ENCODE measurements at regions not wholly inside any gene's neighbourhood (a gene's known extent, or its start where the extent isn't known, plus 50 kb on each side); places are given as distances from the start of the nearest gene placed in this dataset.

DNA sequence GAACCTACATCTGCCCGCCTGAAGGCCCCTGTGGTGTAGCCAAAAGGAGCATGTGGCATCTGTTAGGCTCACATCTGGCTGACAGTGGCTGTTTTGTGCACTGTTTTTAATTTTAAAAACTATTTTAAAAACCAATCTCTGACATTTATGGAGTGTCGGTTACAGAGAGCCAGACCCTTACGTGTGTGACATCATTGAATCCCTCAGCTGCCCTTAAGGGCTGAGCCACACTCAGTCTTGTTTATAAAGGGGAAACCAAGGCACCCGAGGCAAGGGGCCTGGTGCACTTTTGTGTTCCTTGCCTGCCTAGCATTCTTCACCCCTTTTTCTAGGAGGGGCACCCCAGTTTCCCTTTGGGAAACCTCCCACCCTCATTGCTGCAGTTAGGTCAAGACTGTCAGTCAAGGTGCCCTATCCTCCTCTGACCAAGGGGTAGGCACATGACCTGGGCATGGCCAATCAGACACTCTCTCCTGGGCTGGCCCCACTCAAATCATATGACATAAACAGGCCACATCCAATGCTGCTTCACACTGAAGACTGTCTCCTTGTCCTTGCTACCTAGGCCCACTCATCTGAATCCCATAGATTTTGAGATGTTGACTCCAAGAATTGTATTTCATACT, 105.3 kb downstream of the LSM3 start:
- Histone ChIP-seq H3K9me3 (no peaks in the 10 kb centered on the region), H3K36me3 (no peaks in the 10 kb centered on the region), H3K27me3 (no peaks in the 10 kb centered on the region), H3K4me3 (ENCODE audit: low read depth in 1 of 2, low read length in 1 of 2) (no peak overlapping the region), H3K4me1 (ENCODE audit: control insufficient read depth in 1 of 2, insufficient read depth in 1 of 2, low read depth in 1 of 2, low read length in 1 of 2) (no peaks in the 10 kb centered on the region), H3K27ac (no peak overlapping the region)
- TF ChIP-seq, protein P1, sequence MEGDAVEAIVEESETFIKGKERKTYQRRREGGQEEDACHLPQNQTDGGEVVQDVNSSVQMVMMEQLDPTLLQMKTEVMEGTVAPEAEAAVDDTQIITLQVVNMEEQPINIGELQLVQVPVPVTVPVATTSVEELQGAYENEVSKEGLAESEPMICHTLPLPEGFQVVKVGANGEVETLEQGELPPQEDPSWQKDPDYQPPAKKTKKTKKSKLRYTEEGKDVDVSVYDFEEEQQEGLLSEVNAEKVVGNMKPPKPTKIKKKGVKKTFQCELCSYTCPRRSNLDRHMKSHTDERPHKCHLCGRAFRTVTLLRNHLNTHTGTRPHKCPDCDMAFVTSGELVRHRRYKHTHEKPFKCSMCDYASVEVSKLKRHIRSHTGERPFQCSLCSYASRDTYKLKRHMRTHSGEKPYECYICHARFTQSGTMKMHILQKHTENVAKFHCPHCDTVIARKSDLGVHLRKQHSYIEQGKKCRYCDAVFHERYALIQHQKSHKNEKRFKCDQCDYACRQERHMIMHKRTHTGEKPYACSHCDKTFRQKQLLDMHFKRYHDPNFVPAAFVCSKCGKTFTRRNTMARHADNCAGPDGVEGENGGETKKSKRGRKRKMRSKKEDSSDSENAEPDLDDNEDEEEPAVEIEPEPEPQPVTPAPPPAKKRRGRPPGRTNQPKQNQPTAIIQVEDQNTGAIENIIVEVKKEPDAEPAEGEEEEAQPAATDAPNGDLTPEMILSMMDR (IDR thresholded peaks at IDR 0.05): no peak

DNA sequence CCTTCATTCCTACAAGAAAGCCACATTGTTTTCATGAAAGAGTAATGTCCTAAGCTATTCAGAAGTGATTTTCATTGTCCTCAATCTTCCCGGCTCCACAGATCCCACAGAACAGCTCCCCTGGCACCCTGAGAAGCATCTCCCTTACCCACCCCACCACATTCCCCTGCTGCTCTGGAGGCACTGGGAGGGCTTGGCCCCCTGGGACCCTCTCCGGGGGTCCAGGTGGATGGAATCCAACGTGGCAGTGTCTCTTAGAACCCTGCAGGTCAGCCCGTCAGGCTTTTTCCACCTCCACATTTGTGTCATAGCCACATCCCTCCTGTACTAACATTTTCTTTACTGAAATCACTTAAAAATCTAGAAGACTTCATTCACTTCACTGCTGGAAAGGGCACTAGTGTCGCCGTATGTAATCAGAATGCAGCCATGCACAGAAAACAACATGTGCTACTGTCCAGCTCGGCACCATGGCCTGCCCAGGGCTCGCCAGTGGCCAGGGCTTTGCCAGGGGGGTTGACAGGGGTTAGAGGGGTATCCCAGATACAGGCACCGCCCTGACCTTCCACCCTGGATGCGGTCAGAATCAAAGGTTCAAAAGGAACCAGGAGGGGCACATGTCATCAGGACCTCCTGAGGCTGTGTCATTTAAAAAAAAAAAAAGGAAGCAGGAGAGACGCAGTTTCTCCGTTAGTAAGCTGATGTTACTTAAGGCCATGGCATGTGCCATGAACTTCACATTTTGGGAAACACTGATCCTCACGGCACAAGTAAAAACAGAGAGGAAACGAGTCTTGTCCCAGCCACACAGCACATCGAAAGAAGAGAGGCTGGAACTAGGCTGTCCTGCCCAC, 106.3 kb downstream of the LSM3 start:
- Histone ChIP-seq H3K27me3 (no peaks in the 10 kb centered on the region), H3K4me3 (ENCODE audit: low read depth in 1 of 2, low read length in 1 of 2) (no peak overlapping the region), H3K9me3 (no peaks in the 10 kb centered on the region), H3K27ac (no peak overlapping the region), H3K4me1 (ENCODE audit: control insufficient read depth in 1 of 2, insufficient read depth in 1 of 2, low read depth in 1 of 2, low read length in 1 of 2) (no peaks in the 10 kb centered on the region), H3K36me3 (no peaks in the 10 kb centered on the region)
- TF ChIP-seq, protein P1 (IDR thresholded peaks at IDR 0.05): no peak

DNA sequence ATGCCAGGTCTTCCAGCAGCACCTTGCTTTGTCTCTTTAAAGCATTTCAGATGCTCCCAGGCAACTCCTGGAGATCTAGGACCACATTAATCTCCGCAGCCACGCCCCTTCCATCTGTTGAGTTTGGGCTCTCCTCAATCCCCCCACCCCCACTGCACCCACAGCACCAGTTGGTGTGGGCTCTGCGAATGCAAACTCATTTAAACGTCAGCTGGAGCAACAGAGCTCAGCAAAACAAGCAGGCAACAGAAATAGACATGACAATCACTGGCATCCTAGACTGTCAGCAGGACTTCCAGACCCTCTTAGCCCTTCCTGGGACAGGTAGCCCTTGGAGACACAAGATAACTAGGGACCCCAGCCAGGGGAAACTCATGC, 106.9 kb downstream of the LSM3 start:
- H3K4me1 ChIP-seq (ENCODE audit: control insufficient read depth in 1 of 2, insufficient read depth in 1 of 2, low read depth in 1 of 2, low read length in 1 of 2): no peaks in the 10 kb centered on the region
- TF ChIP-seq, protein P1 (IDR thresholded peaks at IDR 0.05): no peak
- no peak overlapping the region for H3K27ac ChIP-seq
- no peaks in the 10 kb centered on the region for H3K9me3 ChIP-seq
- H3K4me3 ChIP-seq (ENCODE audit: low read depth in 1 of 2, low read length in 1 of 2): no peak overlapping the region
- H3K36me3 ChIP-seq: no peaks in the 10 kb centered on the region
- no peaks in the 10 kb centered on the region for H3K27me3 ChIP-seq

DNA sequence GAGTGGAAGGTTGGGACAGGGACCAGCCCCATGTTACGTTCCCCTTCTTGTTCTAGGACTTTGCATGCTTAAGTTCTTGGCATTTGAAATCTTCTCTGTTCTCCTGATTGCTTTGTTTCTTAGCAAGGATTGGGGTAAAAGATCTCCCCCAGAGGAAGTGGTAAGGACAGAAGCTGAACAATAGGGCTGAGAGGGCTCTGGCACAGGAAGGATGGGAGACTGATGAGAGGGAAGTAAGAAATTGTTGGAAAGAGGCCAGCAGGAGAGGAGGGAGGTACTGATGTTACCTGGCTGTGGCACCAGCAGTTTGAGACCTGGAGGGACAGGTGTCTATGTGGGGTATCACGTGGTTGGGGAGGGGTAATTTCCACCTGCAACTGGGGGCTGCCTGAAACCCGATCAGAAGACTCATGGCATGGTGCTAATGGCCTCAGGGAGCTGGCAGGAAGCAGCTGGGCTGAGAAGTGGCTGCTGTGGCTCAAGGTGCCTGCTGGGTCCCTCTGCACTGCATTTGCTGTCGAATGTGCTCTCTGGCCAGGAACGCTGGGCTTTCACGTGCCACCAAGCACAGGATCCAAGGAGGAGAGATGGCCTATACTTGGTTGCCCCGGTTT, 108.4 kb downstream of the LSM3 start:
- Histone ChIP-seq H3K27ac (no peak overlapping the region), H3K27me3 (no peaks in the 10 kb centered on the region), H3K36me3 (no peaks in the 10 kb centered on the region), H3K4me3 (ENCODE audit: low read depth in 1 of 2, low read length in 1 of 2) (no peak overlapping the region), H3K9me3 (no peaks in the 10 kb centered on the region), H3K4me1 (ENCODE audit: control insufficient read depth in 1 of 2, insufficient read depth in 1 of 2, low read depth in 1 of 2, low read length in 1 of 2) (no peaks in the 10 kb centered on the region)
- TF ChIP-seq, protein P1 (IDR thresholded peaks at IDR 0.05): no peak

DNA sequence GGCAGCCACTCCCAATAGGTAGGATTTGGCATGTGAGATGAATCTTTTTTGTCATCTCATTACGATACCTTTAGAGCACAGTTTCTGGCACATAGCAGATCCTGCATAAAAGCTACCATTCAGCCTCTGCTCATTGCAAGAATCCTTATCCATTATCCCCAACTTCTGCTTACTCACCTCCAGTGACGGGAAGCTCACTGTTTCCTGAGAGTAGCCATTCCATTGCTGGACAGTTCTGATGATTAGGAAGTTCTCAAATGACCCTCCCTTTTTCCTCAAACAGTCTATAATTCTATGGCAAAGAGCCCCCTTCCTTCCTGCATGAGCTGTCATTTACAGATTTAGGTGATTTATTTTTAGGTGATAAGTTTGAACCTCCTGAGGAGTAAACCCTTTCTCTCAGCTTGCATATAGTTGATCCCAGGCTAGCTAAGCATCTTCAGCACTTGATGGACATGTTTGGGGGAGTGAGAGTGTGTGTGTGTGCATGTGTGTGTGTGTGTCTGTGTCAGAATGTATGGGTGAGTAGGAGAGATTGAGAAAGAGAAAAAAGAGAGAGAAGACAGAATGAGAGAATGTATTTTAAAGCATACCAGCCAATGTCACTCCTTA, 109.7 kb downstream of the LSM3 start:
- Histone ChIP-seq H3K4me3 (ENCODE audit: low read depth in 1 of 2, low read length in 1 of 2) (no peak overlapping the region), H3K27ac (no peak overlapping the region), H3K4me1 (ENCODE audit: control insufficient read depth in 1 of 2, insufficient read depth in 1 of 2, low read depth in 1 of 2, low read length in 1 of 2) (no peaks in the 10 kb centered on the region), H3K27me3 (no peaks in the 10 kb centered on the region), H3K9me3 (no peaks in the 10 kb centered on the region), H3K36me3 (no peaks in the 10 kb centered on the region)
- TF ChIP-seq, protein P1 (IDR thresholded peaks at IDR 0.05): no peak
